ENCODE measurements at regions not wholly inside any gene's neighbourhood (a gene's known extent, or its start where the extent isn't known, plus 50 kb on each side); places are given as distances from the start of the nearest gene placed in this dataset.

- no peak for TF ChIP-seq CTCF (IDR thresholded peaks at IDR 0.05; ENCODE audit: poor library complexity, severe bottlenecking)
- TF ChIP-seq EZH2 (IDR thresholded peaks at IDR 0.05; ENCODE audit: borderline replicate concordance, insufficient read depth, low read length, poor library complexity, severe bottlenecking): no peak
- TF ChIP-seq REST (IDR thresholded peaks at IDR 0.05; ENCODE audit: borderline replicate concordance): no peak
- no peak for TF ChIP-seq TAF1 (IDR thresholded peaks at IDR 0.05; ENCODE audit: low read depth)
- TF ChIP-seq SMC3 (conservative IDR thresholded peaks at IDR 0.05; ENCODE audit: poor library complexity): no peak
- TF ChIP-seq POLR2AphosphoS5 (IDR thresholded peaks at IDR 0.05): no peak
- no peak for TF ChIP-seq EP300 (conservative IDR thresholded peaks at IDR 0.05; ENCODE audit: poor library complexity, severe bottlenecking)
- TF ChIP-seq MXI1 (conservative IDR thresholded peaks at IDR 0.05; ENCODE audit: poor library complexity, severe bottlenecking): no peak
- no peak for TF ChIP-seq RAD21 (conservative IDR thresholded peaks at IDR 0.05)
These were observed 131.3 kb upstream of the ABCA1 start for GRCh38 chr9:105059252-105059651.
